Kidney (tissue), 13 donors: ENCODE measurements at regions not wholly inside any gene's neighbourhood (a gene's known extent, or its start where the extent isn't known, plus 50 kb on each side); places are given as distances from the start of the nearest gene placed in this dataset.
"Not testable (repeated sequence)": the region's sequence is repeated elsewhere in the genome, so short reads cannot be mapped to it uniquely, and the experiment has no call there.

Experiments used
- DNase-seq, 5 donors: peaks; one replicate each; pipeline ENCODE4 v3.0.0-alpha.2; 2013 to 2020
- FAIRE-seq: peaks from 2 replicates; lab custom pipeline; 2012; peaks lifted over from hg19 to GRCh38; lab: Jason Lieb, UNC
- H3K27ac ChIP-seq, 2 donors: one replicate each; pipeline ENCODE4 v1.7.0; 2013; ENCODE audit warnings: low read depth in 2 of 2, low read length in 2 of 2, inconsistent platforms in 1 of 2
- H3K27me3 ChIP-seq: one replicate; pipeline ENCODE4 v1.7.1; 2013; ENCODE audit warnings: low read length, inconsistent platforms; ENCODE audit not compliant: control insufficient read depth, insufficient read depth
- H3K36me3 ChIP-seq, 3 donors: one replicate each; pipeline versions ENCODE4 v1.7.0 to v1.7.1; 2013; ENCODE audit warnings: low read length in 3 of 3, control low read depth in 1 of 3, inconsistent platforms in 1 of 3; ENCODE audit not compliant: insufficient read depth in 3 of 3, control insufficient read depth in 2 of 3
- H3K4me1 ChIP-seq, 3 donors: one replicate each; pipeline versions ENCODE4 v1.7.0 to v1.7.1; 2013; ENCODE audit warnings: low read length in 3 of 3, inconsistent platforms in 1 of 3, low read depth in 1 of 3; ENCODE audit not compliant: control insufficient read depth in 2 of 3, insufficient read depth in 2 of 3
- H3K4me3 ChIP-seq, 3 donors: one replicate each; pipeline versions ENCODE4 v1.7.0 to v1.8.1; 2013; ENCODE audit warnings: low read length in 3 of 3, control low read depth in 1 of 3, inconsistent platforms in 1 of 3
- H3K9ac ChIP-seq, 3 donors: one replicate each; pipeline versions ENCODE4 v1.7.0 to v1.7.1; 2013; ENCODE audit warnings: low read length in 3 of 3, control low read depth in 1 of 3, inconsistent platforms in 1 of 3
- H3K9me3 ChIP-seq, 3 donors: one replicate each; pipeline versions ENCODE4 v1.7.0 to v1.7.1; 2013; ENCODE audit warnings: low read length in 3 of 3, control low read depth in 1 of 3, inconsistent platforms in 1 of 3; ENCODE audit not compliant: control insufficient read depth in 2 of 3, insufficient read depth in 1 of 3
- CTCF ChIP-seq: IDR thresholded peaks from 3 replicates; pipeline ENCODE4 v1.5.1; 2012; ENCODE audit warnings: mild to moderate bottlenecking, moderate library complexity, borderline replicate concordance; ENCODE audit not compliant: insufficient read depth; ENCODE audit errors: extremely low read depth
- intact Hi-C: fragments of 100-400 bp; cut with DNase I; formaldehyde crosslinking; loops from one replicate; pipeline ENCODE4 v1.11.1; 2022
- donor health status: control.
- donor health status: control.
- donor health status: control.
- donor health status: control.
- donor health status: control.
- donor health status: DM: yes; HTN: yes; CAD: no.
- donor health status: Normal renal cell carcinoma (clear cell type).

GRCh38 chr3:106075731-106076130, 206.9 kb upstream of the CBLB start:
- intact Hi-C loops, DNase-seq, H3K9ac ChIP-seq, H3K27ac ChIP-seq, H3K27me3 ChIP-seq, H3K36me3 ChIP-seq, H3K9me3 ChIP-seq, H3K4me1 ChIP-seq, FAIRE-seq, H3K4me3 ChIP-seq: not testable (repeated sequence)

- intact Hi-C loops, result no loop called here
- no peak for DNase-seq
- no peak for FAIRE-seq
- H3K9me3 ChIP-seq, result no peaks in the 10 kb centered on the region
- no peaks in the 10 kb centered on the region for H3K4me1 ChIP-seq
- no peak for TF ChIP-seq CTCF
- no peaks in the 10 kb centered on the region for H3K36me3 ChIP-seq
- no peaks in the 10 kb centered on the region for H3K27me3 ChIP-seq
- no peak overlapping the region for H3K4me3 ChIP-seq
- H3K9ac ChIP-seq, result no peak overlapping the region
- no peak overlapping the region for H3K27ac ChIP-seq
Observed at GRCh38 chr3:106078635-106079034, 209.8 kb upstream of the CBLB start.

- Histone ChIP-seq H3K27me3 (no peaks in the 10 kb centered on the region), H3K36me3 (no peaks in the 10 kb centered on the region), H3K9me3 (no peaks in the 10 kb centered on the region), H3K4me3 (no peak overlapping the region), H3K9ac (no peak overlapping the region), H3K4me1 (no peaks in the 10 kb centered on the region), H3K27ac (no peak overlapping the region)
- FAIRE-seq (no peak), DNase-seq (no peak)
- intact Hi-C loops, result no loop called here
- no peak for TF ChIP-seq CTCF
Observed at GRCh38 chr3:106082616-106083015, 213.8 kb upstream of the CBLB start.

- no peak for DNase-seq
- TF ChIP-seq CTCF, result no peak
- Histone ChIP-seq H3K4me3 (no peak overlapping the region), H3K9ac (no peak overlapping the region), H3K9me3 (no peaks in the 10 kb centered on the region), H3K27ac (no peak overlapping the region), H3K27me3 (no peaks in the 10 kb centered on the region), H3K4me1 (no peaks in the 10 kb centered on the region), H3K36me3 (no peaks in the 10 kb centered on the region)
- no peak for FAIRE-seq
- intact Hi-C loops, result no loop called here
Observed at GRCh38 chr3:106083207-106083606, 214.4 kb upstream of the CBLB start.
